GM21529 (cell line): ENCODE measurements at regions not wholly inside any gene's neighbourhood (a gene's known extent, or its start where the extent isn't known, plus 50 kb on each side); places are given as distances from the start of the nearest gene placed in this dataset.
A peak's percentile ranks its signal among the peaks of the same experiment; 100 is the strongest.
"Not testable (repeated sequence)": the region's sequence is repeated elsewhere in the genome, so short reads cannot be mapped to it uniquely, and the experiment has no call there.

Experiments
- ATAC-seq: cut with Tn5 transposase; IDR thresholded peaks from one replicate; pipeline ENCODE4 v1.9.1; 2021; ENCODE audit not compliant: unreplicated experiment

GRCh38 chr1:79777481-79778219, 771.1 kb upstream of the ADGRL4 start:
- peak; percentile 99 for ATAC-seq

- no peak for ATAC-seq
Measured at GRCh38 chr1:79775402-79775801, 768.9 kb upstream of the ADGRL4 start.

DNA sequence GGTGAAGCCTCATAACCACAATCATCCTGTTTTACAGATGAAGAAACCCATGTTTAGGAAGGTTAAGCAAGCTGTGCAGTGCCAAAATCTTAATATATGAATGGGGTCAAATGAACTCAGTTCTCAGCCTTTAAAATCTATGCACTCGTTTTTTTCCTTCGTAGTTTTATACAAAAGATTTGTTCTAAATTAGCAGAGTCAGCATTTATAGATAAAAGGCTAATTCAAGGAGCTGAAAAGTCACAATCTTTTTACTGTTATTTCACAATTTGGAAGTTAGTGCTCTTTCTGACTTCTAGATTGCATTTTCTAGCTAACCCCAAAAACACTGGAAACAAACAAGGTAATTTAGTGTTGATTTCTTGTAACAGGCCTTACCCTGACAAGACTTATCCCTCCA, 766.9 kb upstream of the ADGRL4 start:
- no peak for ATAC-seq

DNA sequence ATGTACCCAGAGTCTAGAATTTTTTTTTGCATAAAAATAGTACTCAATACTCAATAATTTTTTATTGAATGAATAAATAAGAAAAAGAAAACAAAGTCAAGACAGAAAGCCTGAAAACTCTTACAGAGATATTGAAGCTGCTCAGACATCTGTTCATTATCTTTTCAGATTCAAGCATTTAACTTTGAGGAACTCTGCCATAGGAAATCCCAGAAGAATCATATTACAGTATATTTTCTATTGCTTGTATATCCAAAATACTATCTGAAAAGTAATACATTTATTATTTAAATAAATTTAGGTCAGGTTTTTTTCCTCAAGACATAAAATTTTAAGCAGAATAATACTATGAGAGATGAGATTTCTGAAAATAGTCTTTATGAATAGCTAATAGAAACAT, 755.9 kb upstream of the ADGRL4 start:
- ATAC-seq = no peak

- no peak for ATAC-seq
Measured at GRCh38 chr1:79760531-79760930, 754.0 kb upstream of the ADGRL4 start.

- ATAC-seq = no peak
Measured at GRCh38 chr1:79749607-79750006, 743.1 kb upstream of the ADGRL4 start.

GRCh38 chr1:79745929-79746328, 739.4 kb upstream of the ADGRL4 start:
- ATAC-seq = no peak

DNA sequence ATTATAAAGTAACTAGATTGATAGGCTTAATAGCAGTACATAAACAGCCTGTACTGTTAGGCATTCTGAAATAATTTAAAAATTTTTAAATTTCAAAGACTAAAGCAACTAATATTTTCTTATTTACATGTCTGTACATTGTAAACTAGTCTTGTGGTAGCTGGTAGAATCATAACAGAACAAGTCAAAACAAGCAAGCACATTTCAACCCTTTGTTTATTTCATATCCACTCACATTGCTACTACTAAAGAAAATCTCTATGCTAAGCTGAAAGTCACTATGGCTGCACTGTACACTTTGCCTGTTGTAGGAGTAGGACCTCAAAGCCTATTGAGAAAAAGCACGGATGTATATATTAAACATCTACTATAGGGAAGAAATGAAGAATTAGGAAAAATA, 738.2 kb upstream of the ADGRL4 start:
- no peak for ATAC-seq

DNA sequence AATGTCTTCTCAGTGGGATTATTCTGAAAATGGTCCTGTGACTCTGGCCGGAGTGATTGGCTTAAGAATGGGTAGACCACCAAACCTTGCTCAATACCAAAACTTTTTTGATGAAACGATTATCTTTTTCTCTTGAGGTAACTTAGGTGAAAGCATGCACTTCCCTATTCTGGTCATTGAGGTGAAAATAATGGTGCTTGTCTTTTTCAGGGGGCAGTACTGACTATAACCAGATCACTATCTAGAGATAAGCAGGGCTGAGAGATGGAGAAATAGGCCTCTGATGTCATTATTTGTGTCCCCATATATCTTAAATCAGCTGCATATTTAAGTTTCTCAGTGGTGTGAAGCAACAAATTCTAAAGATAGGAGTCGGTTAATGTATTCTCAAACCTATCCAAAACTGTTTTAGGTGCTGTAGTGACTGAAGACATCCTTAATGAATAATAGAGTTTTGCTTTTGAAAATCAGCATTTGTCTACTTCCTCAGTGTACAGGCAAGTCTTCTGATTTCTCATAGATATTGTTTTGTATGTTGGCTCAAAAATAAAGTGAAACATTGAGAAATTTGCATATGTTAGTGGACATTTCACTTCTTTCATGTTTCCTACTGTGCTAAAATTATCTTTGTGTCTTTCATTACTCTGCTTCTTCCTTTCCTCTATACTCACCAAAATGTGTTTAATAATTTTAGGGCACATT, 735.3 kb upstream of the ADGRL4 start:
- ATAC-seq = peak; percentile 88

DNA sequence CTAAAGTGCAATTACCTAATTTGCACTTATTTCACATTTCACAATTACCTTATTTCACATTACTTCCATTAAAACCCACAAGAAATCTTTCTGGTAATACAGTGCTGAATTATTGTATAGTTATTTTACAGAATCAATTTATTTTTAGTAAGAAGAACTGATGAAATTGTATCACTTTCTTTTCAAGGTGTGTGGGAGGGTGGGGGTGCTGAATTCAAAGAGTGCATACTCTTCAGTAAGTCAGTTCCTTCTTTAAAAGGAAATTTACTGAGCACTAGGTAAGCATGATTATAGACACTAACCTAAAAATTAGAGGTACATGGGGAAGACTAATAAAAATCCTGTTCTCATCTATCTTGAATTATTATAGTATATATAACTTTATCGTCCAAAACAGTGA, 731.6 kb upstream of the ADGRL4 start:
- ATAC-seq = no peak

DNA sequence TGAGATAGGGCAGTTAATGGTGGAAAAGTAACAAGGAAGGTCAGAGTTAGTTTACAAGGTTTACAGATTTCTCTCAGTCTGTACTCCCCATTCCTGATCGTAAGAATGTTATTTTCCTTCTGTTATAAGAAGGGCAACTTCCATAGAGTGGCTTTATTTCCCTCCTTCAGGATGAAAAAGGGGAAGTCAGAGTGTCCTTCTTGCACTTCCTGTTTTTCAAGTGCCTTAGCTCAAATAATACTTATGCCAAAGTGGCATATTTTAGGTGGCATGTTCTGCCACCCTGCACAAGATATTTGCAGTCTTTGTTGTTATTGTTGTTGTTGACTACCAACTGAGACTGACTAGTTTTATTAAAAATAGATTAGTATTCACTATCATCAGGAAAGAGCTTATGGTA, 730.7 kb upstream of the ADGRL4 start:
- ATAC-seq = no peak

- no peak for ATAC-seq
Measured at GRCh38 chr1:79732950-79733349, 726.4 kb upstream of the ADGRL4 start.

DNA sequence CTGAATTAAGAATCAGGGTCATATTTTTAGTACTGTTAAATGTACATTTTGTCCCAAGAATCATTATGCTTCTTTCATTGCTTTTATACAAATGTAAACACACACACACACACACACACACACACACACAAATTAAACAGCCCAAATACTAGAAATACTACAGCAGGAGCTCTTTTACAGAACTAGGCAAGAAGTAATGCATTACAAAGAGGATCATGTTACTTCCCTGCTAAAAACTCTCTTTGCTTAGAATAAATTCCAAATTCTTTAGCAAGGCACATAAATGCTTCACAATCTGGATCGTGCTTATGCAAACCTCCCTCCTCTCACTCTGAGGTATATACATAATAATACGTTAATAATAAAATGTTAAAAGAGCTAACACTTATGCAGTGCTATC, 720.4 kb upstream of the ADGRL4 start:
- no peak for ATAC-seq

DNA sequence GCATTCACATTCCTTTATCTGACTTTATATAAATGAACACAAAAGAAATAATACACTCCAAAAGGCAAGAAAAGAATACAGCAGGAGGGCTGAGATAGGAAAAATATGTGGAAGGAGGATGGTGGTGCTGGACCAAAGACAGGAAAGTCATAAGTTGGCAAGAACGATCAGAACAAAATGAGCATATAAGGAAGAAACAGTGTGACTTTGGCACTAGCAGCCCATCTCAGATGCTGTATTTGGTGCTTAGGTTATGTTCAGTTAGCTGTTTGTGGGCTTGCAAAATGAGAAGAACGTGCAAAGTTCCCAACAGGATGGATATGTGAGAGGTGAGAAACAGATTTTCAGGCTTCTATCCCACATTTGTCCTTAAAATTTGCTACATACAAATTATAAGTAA, 719.8 kb upstream of the ADGRL4 start:
- ATAC-seq = no peak

DNA sequence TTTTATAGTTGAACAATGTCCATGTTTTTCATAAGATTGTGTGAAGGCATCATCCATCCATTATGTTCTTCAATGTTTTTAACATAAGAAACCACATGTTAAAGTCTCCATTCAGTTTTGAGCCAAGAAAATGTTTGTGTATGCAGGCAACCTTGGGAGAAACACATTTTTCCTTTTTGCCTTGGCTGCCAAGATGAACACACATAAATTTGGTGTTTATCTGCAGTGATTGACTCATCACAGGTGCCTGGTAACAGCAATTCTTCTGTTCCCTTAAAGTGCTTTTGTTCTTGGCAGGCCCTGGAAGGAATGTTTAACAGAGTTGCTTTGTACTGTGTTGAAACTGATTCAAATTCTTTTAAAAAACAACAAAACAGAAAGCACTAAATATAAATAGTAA, 709.9 kb upstream of the ADGRL4 start:
- ATAC-seq = no peak

- ATAC-seq = no peak
Measured at GRCh38 chr1:79714664-79715063, 708.1 kb upstream of the ADGRL4 start.

DNA sequence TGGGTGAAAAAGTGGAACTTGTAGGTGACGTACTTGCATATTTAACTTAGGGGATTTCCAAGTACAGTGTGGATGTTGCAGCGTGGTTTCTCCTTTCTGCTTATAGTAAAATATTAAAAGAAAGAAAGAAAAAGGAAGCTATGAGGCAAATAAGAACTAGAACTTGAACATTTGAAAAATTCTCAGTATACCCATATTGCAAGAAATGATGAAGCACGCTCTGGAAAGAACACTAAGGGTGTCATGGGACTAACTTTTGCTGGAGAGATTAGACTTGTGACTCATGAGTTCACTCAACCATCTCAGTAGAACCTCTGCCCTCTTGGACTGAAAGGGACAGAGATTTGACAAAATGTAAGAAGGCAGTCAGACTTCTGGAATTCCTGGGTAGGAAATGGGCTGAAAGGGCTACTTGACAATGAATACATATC, 704.5 kb upstream of the ADGRL4 start:
- ATAC-seq = peak; percentile 91

DNA sequence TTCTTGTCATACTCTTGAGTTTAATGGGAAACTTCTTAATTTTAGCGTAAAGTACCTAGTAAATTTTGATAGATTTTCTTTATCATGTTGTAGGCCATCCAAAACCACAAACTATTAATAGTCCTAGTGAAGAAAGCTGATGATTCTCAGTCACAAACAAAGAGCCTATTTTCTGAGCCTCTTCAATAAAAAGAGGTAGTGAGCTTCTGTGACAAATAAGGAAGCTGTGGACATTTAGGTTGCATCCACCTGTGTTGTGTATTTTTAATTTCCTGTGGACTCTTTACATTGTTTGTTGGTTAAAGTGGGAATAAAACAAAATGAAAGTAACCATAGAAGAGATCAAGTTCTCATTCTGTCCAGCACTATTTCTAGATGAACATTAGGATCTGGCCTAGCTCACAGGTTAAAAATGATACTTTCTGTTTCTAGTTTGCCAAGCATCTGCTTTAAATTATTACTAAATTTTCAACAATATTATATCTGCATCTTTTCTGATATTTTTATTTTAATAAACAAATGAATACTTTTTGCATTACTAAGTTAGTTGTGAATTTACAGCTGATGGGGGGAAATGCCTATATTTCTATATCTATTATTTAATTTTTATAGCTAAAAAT, 702.2 kb upstream of the ADGRL4 start:
- no peak for ATAC-seq

GRCh38 chr1:79705218-79705617, 698.7 kb upstream of the ADGRL4 start:
- ATAC-seq = no peak

DNA sequence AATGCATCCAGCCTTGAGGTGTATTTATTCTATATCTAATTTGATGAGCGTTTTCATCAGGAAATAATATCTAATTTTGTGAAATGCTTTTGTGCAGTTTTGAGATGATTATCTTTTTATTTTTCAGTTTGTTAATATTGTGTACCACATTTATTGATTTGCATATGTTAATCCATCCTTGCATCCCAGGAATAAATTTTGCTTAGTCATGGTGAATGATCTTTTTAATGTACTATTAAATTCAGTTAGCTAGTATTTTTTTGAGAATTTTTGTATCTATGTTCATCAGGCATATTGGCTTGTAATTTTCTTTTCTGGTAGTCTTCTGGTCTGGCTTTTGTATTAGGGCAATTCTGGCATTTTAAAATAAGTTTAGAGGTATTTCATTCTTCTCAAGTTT, 697.5 kb upstream of the ADGRL4 start:
- ATAC-seq = no peak

DNA sequence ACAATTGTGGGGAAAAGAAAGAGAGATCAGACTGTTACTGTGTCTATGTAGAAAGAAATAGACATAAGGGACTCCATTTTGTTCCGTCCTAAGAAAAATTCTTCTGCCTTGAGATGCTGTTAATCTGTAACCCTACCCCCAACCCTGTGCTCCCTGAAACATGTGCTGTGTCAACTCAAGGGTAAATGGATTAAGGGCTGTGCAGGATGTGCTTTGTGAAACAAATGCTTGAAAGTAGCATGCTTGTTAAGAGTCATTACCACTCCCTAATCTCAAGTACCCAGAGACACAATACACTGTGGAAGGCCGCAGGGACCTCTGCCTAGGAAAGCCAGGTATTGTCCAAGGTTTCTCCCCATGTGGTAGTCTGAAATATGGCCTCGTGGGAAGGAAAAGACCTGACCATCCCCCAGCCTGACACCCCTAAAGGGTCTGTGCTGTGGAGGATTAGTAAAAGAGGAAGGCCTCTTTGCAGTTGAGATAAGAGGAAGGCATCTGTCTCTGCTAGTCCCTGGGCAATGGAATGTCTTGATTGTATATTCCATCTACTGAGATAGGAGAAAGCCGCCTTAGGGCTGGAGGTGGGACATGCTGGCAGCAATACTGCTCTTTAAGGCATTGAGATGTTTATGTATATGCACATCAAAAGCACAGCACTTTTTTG, 695.9 kb upstream of the ADGRL4 start:
- not testable (repeated sequence) for ATAC-seq

- peak; percentile 85 for ATAC-seq
Measured at GRCh38 chr1:79695138-79695537, 688.6 kb upstream of the ADGRL4 start.
